ENCODE measurements at regions not wholly inside any gene's neighbourhood (a gene's known extent, or its start where the extent isn't known, plus 50 kb on each side); places are given as distances from the start of the nearest gene placed in this dataset.

- Histone ChIP-seq H3K27me3 (ENCODE audit: insufficient read depth, low read depth, low read length) (no peaks in the 10 kb centered on the region), H3K9me2 (ENCODE audit: insufficient read depth, low read length) (no peaks in the 10 kb centered on the region), H3K4me3 (ENCODE audit: low read length) (no peak overlapping the region), H2AFZ (ENCODE audit: low read depth, low read length) (no peak overlapping the region), H3K4me2 (ENCODE audit: low read length) (no peak overlapping the region), H3F3A (ENCODE audit: insufficient read depth, low read length, poor library complexity, severe bottlenecking) (no peaks in the 10 kb centered on the region), H3K79me2 (replicated peaks; ENCODE audit: insufficient read depth, low read length) (no peaks in the 10 kb centered on the region), H3K27ac (ENCODE audit: low read length) (no peak overlapping the region), H3K36me3 (ENCODE audit: insufficient read depth, low read length) (no peaks in the 10 kb centered on the region), H4K20me1 (ENCODE audit: insufficient read depth) (no peaks in the 10 kb centered on the region), H3K9ac (ENCODE audit: low read length) (no peak overlapping the region), H3K9me3 (ENCODE audit: low read length) (no peaks in the 10 kb centered on the region)
- TF ChIP-seq SMC3 (conservative IDR thresholded peaks at IDR 0.05; ENCODE audit: poor library complexity) (no peak), CTCF (IDR thresholded peaks at IDR 0.05; ENCODE audit: poor library complexity, severe bottlenecking) (no peak), EZH2 (IDR thresholded peaks at IDR 0.05; ENCODE audit: borderline replicate concordance, insufficient read depth, low read length, poor library complexity, severe bottlenecking) (no peak), EP300 (conservative IDR thresholded peaks at IDR 0.05; ENCODE audit: poor library complexity, severe bottlenecking) (no peak), MXI1 (conservative IDR thresholded peaks at IDR 0.05; ENCODE audit: poor library complexity, severe bottlenecking) (no peak), RAD21 (conservative IDR thresholded peaks at IDR 0.05) (no peak), REST (IDR thresholded peaks at IDR 0.05; ENCODE audit: borderline replicate concordance) (no peak), TAF1 (IDR thresholded peaks at IDR 0.05; ENCODE audit: low read depth) (no peak)
These were observed 101.4 kb downstream of the LHX9 start for GRCh38 chr1:198018529-198018928.

GRCh38 chr1:198019126-198019525 is 102.0 kb downstream of the LHX9 start:
- Histone ChIP-seq H3K9me2 (ENCODE audit: insufficient read depth, low read length) (no peaks in the 10 kb centered on the region), H3K27ac (ENCODE audit: low read length) (no peak overlapping the region), H3K4me3 (ENCODE audit: low read length) (no peak overlapping the region), H4K20me1 (ENCODE audit: insufficient read depth) (no peaks in the 10 kb centered on the region), H3F3A (ENCODE audit: insufficient read depth, low read length, poor library complexity, severe bottlenecking) (no peaks in the 10 kb centered on the region), H3K9me3 (ENCODE audit: low read length) (no peaks in the 10 kb centered on the region), H3K4me2 (ENCODE audit: low read length) (no peak overlapping the region), H3K36me3 (ENCODE audit: insufficient read depth, low read length) (no peaks in the 10 kb centered on the region), H2AFZ (ENCODE audit: low read depth, low read length) (no peak overlapping the region), H3K79me2 (replicated peaks; ENCODE audit: insufficient read depth, low read length) (no peaks in the 10 kb centered on the region), H3K27me3 (ENCODE audit: insufficient read depth, low read depth, low read length) (no peaks in the 10 kb centered on the region), H3K9ac (ENCODE audit: low read length) (no peak overlapping the region)
- TF ChIP-seq TAF1 (IDR thresholded peaks at IDR 0.05; ENCODE audit: low read depth) = no peak
- TF ChIP-seq EZH2 (IDR thresholded peaks at IDR 0.05; ENCODE audit: borderline replicate concordance, insufficient read depth, low read length, poor library complexity, severe bottlenecking) = no peak
- TF ChIP-seq REST (IDR thresholded peaks at IDR 0.05; ENCODE audit: borderline replicate concordance) = no peak
- no peak for TF ChIP-seq CTCF (IDR thresholded peaks at IDR 0.05; ENCODE audit: poor library complexity, severe bottlenecking)
- TF ChIP-seq EP300 (conservative IDR thresholded peaks at IDR 0.05; ENCODE audit: poor library complexity, severe bottlenecking) = no peak
- no peak for TF ChIP-seq POLR2AphosphoS5 (IDR thresholded peaks at IDR 0.05)
- TF ChIP-seq SMC3 (conservative IDR thresholded peaks at IDR 0.05; ENCODE audit: poor library complexity) = no peak
- no peak for TF ChIP-seq MXI1 (conservative IDR thresholded peaks at IDR 0.05; ENCODE audit: poor library complexity, severe bottlenecking)
- no peak for TF ChIP-seq RAD21 (conservative IDR thresholded peaks at IDR 0.05)
